Prostate gland (tissue), 2 donors: ENCODE measurements at regions not wholly inside any gene's neighbourhood (a gene's known extent, or its start where the extent isn't known, plus 50 kb on each side); places are given as distances from the start of the nearest gene placed in this dataset.

Source experiments
- POLR2A ChIP-seq: fragments of 450-650 bp; IDR thresholded peaks from one replicate; pipeline ENCODE4 v1.6.1; 2016; ENCODE audit warnings: antibody characterized with exemption, mild to moderate bottlenecking
- POLR2AphosphoS5 ChIP-seq: sonication (generic); formaldehyde crosslinking; IDR thresholded peaks from one replicate; pipeline ENCODE4 v1.6.1; 2017; ENCODE audit warnings: antibody characterized with exemption
- TF ChIP-seq, protein P1 (sequence below), 4 experiments: fragments of 200-600 bp in 2 of 4; fragments of 450-650 bp in 2 of 4; sonication (generic) in 2 of 4; IDR thresholded peaks; 1 replicate in 3 of 4; 2 replicates in 1 of 4; pipeline ENCODE4 v1.5.1; 2016 to 2019; ENCODE audit warnings: antibody characterized with exemption in 4 of 4, mild to moderate bottlenecking in 2 of 4, moderate library complexity in 2 of 4

DNA sequence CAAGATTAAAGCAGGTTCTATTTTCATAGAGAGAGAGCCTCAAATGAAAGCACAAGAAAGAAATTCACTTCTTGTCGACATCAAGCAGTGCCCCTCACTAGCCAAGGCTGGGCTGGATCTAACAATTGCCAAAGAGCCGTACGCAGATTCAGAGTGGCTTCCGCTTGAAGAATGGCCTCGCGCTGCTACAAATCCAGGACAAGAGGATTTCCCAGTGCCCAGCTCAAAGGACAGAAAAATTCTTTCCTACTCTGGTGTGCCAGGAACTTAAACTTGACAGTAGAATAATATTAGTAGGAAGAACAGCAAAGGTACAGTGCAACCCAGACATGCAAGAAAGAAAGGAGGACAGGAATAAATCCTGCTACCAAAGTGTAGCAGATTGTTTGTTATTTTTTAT, 56.5 kb upstream of the PPARGC1A start:
- TF ChIP-seq, protein P1, sequence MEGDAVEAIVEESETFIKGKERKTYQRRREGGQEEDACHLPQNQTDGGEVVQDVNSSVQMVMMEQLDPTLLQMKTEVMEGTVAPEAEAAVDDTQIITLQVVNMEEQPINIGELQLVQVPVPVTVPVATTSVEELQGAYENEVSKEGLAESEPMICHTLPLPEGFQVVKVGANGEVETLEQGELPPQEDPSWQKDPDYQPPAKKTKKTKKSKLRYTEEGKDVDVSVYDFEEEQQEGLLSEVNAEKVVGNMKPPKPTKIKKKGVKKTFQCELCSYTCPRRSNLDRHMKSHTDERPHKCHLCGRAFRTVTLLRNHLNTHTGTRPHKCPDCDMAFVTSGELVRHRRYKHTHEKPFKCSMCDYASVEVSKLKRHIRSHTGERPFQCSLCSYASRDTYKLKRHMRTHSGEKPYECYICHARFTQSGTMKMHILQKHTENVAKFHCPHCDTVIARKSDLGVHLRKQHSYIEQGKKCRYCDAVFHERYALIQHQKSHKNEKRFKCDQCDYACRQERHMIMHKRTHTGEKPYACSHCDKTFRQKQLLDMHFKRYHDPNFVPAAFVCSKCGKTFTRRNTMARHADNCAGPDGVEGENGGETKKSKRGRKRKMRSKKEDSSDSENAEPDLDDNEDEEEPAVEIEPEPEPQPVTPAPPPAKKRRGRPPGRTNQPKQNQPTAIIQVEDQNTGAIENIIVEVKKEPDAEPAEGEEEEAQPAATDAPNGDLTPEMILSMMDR (IDR thresholded peaks at IDR 0.05) = no peak
- TF ChIP-seq POLR2AphosphoS5 (no peak), POLR2A (no peak)
